IgD-negative memory B cell (primary cell): ENCODE measurements at regions not wholly inside any gene's neighbourhood (a gene's known extent, or its start where the extent isn't known, plus 50 kb on each side); places are given as distances from the start of the nearest gene placed in this dataset.

ENCODE experiments used
- H3K27ac Mint-ChIP-seq, 3 donors: one replicate each; pipeline ENCODE4 v1.8.0; 2020 to 2022; ENCODE audit warnings: mild to moderate bottlenecking in 3 of 3, mixed read lengths in 3 of 3, moderate library complexity in 1 of 3
- H3K27me3 Mint-ChIP-seq: one replicate; pipeline ENCODE4 v1.8.0; 2021; ENCODE audit warnings: mixed read lengths
- H3K36me3 Mint-ChIP-seq: one replicate; pipeline ENCODE4 v1.8.0; 2020; ENCODE audit warnings: mild to moderate bottlenecking, mixed read lengths
- H3K4me1 Mint-ChIP-seq, 3 donors: one replicate each; pipeline ENCODE4 v1.8.0; 2020 to 2022; ENCODE audit warnings: mixed read lengths in 3 of 3, mild to moderate bottlenecking in 1 of 3
- H3K4me3 Mint-ChIP-seq, 4 donors: one replicate each; pipeline ENCODE4 v1.8.0; 2020 to 2022; ENCODE audit warnings: mild to moderate bottlenecking in 4 of 4, mixed read lengths in 4 of 4, moderate library complexity in 3 of 4
- H3K9me3 Mint-ChIP-seq, 3 donors: one replicate each; pipeline ENCODE4 v1.8.0; 2020 to 2021; ENCODE audit warnings: mixed read lengths in 3 of 3, mild to moderate bottlenecking in 1 of 3

DNA sequence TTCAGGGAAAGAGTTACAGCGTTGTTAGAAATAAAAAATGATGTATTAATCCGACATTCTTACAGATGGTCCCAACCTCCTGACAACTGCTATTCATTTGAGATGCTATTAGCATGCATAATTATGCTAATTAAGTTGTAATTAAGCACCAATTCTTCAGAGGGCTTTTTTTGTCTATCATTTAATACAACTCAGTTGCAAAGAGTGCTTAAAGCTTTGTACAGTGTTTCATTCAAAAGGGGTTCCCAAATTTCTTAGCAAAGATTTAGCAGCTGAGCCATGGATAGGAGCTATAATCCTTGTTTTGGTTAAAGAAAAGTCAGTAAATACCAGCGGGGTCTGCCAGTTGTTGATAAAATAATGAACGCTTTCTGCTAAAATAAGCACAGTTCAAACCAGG, 150.7 kb upstream of the DYNLRB2 start:
- no peak overlapping the region for H3K4me3 Mint-ChIP-seq
- no peaks in the 10 kb centered on the region for H3K4me1 Mint-ChIP-seq
- peaks cover 7% of the 10 kb centered on the region for H3K27me3 Mint-ChIP-seq
- peaks cover 2% of the 10 kb centered on the region for H3K36me3 Mint-ChIP-seq
- H3K9me3 Mint-ChIP-seq: no peaks in the 10 kb centered on the region
- H3K27ac Mint-ChIP-seq: no peak overlapping the region

DNA sequence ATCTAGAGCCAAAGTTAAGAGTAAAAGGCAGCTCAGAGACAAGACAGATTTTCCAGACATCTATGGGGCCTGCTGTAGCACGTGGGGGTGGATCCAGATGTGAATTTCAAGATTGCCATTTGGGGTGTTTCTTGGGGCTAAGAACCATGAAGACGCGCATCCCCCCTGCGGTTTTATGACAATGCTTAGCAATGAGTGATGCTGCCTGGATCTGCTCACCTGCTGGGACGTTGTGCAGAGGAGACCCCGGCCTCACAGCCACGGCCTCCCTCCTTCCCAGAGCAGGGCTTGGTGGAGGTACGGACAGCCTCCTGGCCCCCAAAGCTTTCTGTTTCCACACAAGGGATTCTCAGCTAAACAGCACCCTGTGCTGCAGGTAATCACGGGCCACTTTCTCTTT, 151.5 kb upstream of the DYNLRB2 start:
- H3K27ac Mint-ChIP-seq: no peak overlapping the region
- peaks cover 0 to 3% (median 0%) of the 10 kb centered on the region in 3 donors for H3K9me3 Mint-ChIP-seq
- H3K36me3 Mint-ChIP-seq: peaks cover 2% of the 10 kb centered on the region
- H3K27me3 Mint-ChIP-seq: peaks cover 7% of the 10 kb centered on the region
- no peaks in the 10 kb centered on the region for H3K4me1 Mint-ChIP-seq
- no peak overlapping the region for H3K4me3 Mint-ChIP-seq

DNA sequence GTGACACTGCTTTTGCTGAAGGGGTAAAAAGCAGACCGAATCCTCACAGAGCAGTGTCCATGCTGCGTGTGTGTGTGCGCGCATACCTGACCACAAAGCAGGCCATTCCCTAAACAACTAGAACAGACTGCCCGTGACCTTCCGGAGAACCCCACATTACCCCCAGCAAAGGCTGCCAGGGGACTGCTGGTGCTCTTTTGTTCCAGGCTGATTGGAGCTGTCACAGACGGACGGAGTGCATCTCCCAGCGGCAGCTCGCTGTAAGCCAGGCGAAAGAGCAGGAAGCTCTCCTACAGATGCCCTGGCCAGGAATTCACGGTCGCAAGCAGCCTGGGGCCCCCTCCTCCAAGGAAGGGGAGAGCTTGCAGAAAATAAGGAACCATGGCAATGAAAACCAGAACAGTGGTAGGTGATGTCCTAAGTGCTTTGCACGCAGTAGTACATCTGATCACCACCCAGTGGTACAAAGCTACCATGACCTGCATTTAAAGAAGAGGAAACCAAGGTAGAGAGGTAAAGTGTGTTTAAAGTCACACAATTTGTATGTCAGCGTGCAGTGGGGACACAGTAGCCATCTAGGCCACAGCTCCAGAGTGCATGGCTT, 153.4 kb upstream of the DYNLRB2 start:
- no peak overlapping the region for H3K4me3 Mint-ChIP-seq
- no peaks in the 10 kb centered on the region for H3K4me1 Mint-ChIP-seq
- peaks cover 2% of the 10 kb centered on the region for H3K36me3 Mint-ChIP-seq
- peak overlapping the region in 1 of 3 donors; percentile 43 for H3K27ac Mint-ChIP-seq
- peaks cover 7% of the 10 kb centered on the region for H3K27me3 Mint-ChIP-seq
- peaks cover 0 to 3% (median 0%) of the 10 kb centered on the region in 3 donors for H3K9me3 Mint-ChIP-seq

DNA sequence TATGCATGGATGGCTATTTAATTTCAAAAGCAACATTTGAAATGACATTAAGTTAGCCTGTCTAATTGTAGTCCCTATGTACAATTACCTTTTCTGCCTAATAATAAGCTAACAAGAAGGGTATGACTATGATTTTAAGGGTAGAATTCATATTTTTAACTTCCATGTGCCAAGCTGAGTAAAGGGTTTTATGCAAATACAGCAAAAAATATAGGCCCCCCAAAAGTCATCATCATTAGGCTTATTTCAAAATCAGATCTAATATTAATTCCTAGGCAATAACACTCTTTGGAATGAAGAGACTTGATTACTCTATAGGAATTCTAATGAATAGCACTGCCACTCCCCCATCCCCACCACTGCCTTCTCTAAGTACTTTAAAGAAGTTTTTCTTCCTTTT, 155.9 kb upstream of the DYNLRB2 start:
- H3K27ac Mint-ChIP-seq: no peak overlapping the region
- H3K4me1 Mint-ChIP-seq: peaks cover 0 to 4% (median 0%) of the 10 kb centered on the region in 3 donors
- H3K9me3 Mint-ChIP-seq: peaks cover 0 to 3% (median 0%) of the 10 kb centered on the region in 3 donors
- no peak overlapping the region for H3K4me3 Mint-ChIP-seq
- H3K36me3 Mint-ChIP-seq: peaks cover 2% of the 10 kb centered on the region
- peaks cover 5% of the 10 kb centered on the region for H3K27me3 Mint-ChIP-seq

DNA sequence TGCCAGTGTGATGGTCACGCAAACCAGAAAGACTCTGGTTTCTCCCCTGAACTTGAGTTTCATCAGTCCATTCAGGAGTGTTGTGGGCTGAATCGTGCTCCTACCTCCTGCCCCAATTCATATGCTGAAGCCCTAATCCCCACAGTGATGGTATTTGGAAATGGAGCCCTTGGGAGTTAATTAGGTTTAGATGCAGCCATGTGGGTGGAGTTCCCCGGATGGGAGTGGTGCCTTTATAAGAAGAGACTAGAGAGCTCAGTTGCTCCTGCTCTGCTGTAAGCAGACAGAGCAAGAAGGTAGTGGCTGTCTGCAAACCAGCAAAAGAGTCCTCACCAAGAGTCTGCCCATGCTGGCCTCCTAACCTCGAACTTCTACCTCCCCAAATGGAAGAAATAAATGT, 160.3 kb upstream of the DYNLRB2 start:
- Mint-ChIP-seq H3K4me3 (no peak overlapping the region), H3K9me3 (peaks cover 0 to 3% (median 0%) of the 10 kb centered on the region in 3 donors), H3K27ac (no peak overlapping the region), H3K36me3 (peaks cover 2% of the 10 kb centered on the region), H3K27me3 (peaks cover 5% of the 10 kb centered on the region), H3K4me1 (peaks cover 0 to 4% (median 0%) of the 10 kb centered on the region in 3 donors)

DNA sequence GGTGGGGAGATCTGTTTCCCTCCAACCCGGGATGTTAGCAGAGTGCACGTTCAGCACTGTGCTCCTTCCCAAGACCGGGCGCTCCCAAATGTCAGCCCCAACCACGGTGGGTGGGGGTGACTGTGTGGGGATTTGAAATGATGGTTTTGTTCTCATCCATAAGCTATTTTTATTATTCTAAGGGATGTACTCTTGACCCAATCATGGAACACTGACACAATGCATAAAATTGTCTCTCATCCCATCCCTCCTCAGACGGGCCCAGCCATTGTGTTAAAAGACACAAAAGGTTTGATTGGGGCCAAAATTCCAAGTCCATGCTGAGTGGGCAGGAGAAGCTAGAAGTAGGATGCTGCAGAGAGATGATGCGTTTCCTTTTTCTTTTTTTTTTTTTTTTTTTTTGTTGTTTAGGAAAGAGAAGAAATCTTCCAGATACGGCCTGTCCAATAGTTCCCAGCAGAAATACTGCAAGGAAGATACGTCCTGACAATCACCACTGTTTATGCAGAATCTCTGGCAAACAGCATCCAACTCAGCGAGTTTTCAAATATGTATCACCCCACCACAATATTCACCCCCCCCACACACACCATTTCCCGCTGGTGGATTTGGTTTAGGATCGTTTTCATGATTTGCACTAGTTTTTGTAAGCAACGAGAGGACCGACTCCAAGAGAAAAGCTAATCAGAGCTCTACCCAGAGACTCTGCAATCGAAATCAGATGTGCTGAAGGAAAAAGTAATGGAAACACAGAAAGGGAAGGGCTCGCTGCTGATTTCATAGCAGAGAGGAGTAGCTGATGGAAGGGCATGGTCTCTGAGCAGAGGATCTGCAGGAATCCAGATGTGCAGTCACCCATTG, 163.5 kb upstream of the DYNLRB2 start:
- peaks cover 2 to 8% (median 3%) of the 10 kb centered on the region in 3 donors for H3K9me3 Mint-ChIP-seq
- no peak overlapping the region for H3K4me3 Mint-ChIP-seq
- no peaks in the 10 kb centered on the region for H3K36me3 Mint-ChIP-seq
- H3K4me1 Mint-ChIP-seq: peaks cover 0 to 4% (median 0%) of the 10 kb centered on the region in 3 donors
- no peak overlapping the region for H3K27ac Mint-ChIP-seq
- peaks cover 5% of the 10 kb centered on the region for H3K27me3 Mint-ChIP-seq

DNA sequence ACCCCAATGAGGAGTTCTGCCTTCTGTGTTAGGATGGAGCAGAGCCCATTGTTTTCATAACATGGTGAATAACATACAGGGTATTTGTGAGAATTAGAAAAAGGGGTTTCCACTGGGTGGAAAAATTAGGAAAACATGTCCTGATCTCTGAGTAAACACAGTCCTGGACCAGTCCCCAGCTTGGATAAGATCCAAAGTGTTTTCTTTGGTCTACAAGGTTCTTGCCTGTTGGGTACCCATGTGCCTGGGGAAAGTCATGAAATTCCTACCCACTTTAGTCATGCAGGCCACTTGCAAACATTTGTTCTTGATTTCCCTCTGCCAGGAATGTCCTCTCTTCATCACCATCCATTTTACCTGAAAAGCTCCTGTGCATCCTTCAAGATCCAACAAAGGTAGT, 164.8 kb upstream of the DYNLRB2 start:
- H3K27me3 Mint-ChIP-seq: peaks cover 5% of the 10 kb centered on the region
- no peaks in the 10 kb centered on the region for H3K36me3 Mint-ChIP-seq
- H3K4me3 Mint-ChIP-seq: no peak overlapping the region
- peaks cover 2 to 8% (median 3%) of the 10 kb centered on the region in 3 donors for H3K9me3 Mint-ChIP-seq
- no peak overlapping the region for H3K27ac Mint-ChIP-seq
- H3K4me1 Mint-ChIP-seq: peaks cover 0 to under 1% (median 0%) of the 10 kb centered on the region in 3 donors

DNA sequence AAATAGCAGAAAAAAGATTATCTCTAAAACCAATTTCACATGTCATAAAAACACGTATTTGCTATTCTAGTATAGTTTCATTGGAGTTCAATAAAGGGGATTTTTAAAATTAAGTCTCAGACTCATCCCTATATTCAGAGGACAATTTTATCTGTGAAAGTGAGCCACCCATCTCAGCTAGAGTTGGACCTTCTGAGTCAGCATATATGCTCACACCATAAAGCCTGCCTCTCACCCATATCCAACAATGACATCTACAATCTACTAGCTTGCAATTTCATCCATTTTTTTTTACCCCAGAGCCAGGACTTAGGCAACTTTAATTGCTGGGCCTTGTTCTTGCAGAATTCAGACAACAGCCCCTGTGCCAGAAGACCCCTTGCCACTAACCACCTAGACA, 165.3 kb upstream of the DYNLRB2 start:
- peaks cover 5% of the 10 kb centered on the region for H3K27me3 Mint-ChIP-seq
- H3K4me3 Mint-ChIP-seq: no peak overlapping the region
- H3K36me3 Mint-ChIP-seq: no peaks in the 10 kb centered on the region
- peaks cover 2 to 8% (median 3%) of the 10 kb centered on the region in 3 donors for H3K9me3 Mint-ChIP-seq
- H3K27ac Mint-ChIP-seq: no peak overlapping the region
- no peaks in the 10 kb centered on the region for H3K4me1 Mint-ChIP-seq

DNA sequence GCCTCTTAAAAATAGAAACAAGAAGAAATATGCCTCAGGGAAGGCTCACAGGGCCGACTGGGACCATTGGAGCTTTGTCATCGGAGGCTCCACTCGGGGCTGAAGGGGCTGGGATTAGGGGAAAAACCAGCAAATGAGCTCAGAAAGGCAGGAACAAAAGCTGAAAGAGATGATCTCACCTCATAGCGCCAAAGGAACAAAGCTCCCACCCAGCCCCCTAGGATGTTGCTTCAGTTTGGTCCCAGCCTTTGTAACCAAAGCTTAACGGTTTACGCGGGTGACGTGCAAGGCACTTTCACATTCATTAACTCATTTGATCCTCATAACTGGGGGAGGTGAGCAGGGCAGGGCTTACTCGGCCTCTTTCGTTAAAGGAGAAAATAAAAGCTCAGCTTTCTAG, 168.5 kb upstream of the DYNLRB2 start:
- H3K36me3 Mint-ChIP-seq: no peaks in the 10 kb centered on the region

DNA sequence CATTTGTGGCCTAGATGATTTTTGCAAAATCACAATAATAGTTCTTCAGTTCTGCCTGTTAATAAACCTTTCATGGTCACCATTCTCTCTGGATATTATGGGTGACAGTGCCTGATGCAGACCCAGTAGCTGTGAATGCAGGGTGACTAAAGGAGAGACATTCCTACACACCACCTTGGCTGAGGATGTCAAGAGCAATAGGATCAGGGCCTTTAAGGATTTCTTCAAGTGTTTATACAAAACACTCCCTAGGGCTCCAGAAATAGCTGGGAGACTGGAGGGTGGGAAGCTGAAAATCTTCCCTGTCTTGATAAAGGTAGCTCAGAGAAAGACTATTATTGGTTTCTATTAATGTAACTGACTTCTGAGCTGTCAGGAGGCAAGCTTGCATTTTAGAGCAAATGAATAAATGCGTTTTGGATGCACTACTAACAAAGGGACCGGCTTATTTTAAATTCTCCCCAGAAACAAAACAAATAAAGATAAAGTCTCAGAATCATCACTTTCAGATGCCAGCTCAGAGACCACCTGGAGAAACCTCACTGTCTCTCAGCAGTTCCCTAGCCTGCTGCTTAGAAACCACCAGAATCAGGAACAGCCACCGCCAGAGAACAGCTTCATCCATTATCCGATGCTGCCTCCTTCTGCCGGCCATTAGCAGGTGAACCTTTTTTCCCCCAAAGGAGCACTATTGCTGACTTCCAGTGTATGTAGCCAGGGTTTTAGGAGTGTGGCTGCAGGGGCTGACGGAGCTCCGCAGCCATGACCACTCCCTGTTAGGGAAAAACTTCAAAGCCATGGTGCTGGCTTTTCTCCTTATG, 171.4 kb upstream of the DYNLRB2 start:
- H3K27ac Mint-ChIP-seq: no peak overlapping the region
- H3K36me3 Mint-ChIP-seq: no peaks in the 10 kb centered on the region
- peak overlapping the region in 1 of 4 donors; percentile 9 for H3K4me3 Mint-ChIP-seq
- peaks cover 2 to 8% (median 3%) of the 10 kb centered on the region in 3 donors for H3K9me3 Mint-ChIP-seq
- H3K27me3 Mint-ChIP-seq: no peaks in the 10 kb centered on the region
- H3K4me1 Mint-ChIP-seq: no peaks in the 10 kb centered on the region

More for the DNA sequence above, 168.5 kb upstream of the DYNLRB2 start:
- Mint-ChIP-seq H3K27ac (no peak overlapping the region), H3K27me3 (no peaks in the 10 kb centered on the region), H3K9me3 (peaks cover 2 to 8% (median 3%) of the 10 kb centered on the region in 3 donors), H3K4me1 (no peaks in the 10 kb centered on the region), H3K4me3 (no peak overlapping the region)

DNA sequence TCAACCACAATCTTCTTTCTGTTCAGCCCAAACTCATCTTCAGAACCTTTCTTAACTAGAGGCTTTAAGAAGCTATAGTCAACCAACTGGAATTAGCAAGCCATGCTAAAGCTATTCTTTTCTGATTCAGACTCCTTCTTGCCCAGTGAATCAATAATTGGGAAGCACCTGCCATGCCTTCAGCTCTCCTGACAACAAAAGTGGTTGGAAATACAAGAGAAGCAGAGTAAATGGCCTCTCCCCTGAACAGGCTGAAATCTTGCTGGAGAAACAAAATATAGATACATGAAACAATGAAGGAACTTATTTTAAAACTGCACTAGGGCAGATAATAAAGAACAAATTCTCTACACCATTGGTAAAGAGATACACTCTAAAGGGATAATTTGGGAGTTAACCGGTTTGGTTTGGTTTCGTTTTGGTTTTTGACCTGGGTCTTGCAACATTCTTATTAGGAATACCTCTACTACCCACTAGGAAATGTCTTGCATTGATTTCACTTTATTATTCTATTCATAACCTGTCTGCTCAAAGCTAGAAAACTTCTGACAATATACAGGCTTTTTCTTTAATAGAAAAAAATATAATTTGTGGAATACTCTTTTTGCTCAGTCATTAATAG, 173.6 kb upstream of the DYNLRB2 start:
- Mint-ChIP-seq H3K27me3 (peaks cover 2% of the 10 kb centered on the region), H3K4me1 (no peaks in the 10 kb centered on the region), H3K9me3 (peaks cover 0 to 2% (median 0%) of the 10 kb centered on the region in 3 donors), H3K27ac (no peak overlapping the region), H3K36me3 (no peaks in the 10 kb centered on the region), H3K4me3 (no peak overlapping the region)

DNA sequence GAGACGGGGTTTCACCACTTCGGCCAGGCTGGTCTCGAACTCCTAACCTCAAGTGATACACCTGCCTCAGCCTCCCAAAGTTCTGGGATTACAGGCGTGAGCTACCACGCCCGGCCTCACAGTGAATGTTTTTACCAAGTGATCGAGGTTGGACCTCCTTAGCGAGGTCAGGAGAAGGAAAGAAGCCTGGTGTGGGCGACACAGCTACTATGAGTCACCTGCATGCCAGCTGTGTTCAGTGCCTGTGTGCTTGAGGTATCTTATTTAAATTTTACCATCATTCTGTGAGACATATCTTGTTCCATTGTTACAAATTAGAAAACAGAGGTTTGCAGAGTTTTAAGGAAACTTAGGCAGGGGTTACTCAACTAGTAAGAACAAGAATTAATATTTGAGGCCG, 174.8 kb upstream of the DYNLRB2 start:
- no peaks in the 10 kb centered on the region for H3K36me3 Mint-ChIP-seq
- H3K27me3 Mint-ChIP-seq: peaks cover 2% of the 10 kb centered on the region
- H3K9me3 Mint-ChIP-seq: peaks cover 0 to 3% (median 0%) of the 10 kb centered on the region in 3 donors
- no peak overlapping the region for H3K4me3 Mint-ChIP-seq
- no peaks in the 10 kb centered on the region for H3K4me1 Mint-ChIP-seq
- H3K27ac Mint-ChIP-seq: no peak overlapping the region

DNA sequence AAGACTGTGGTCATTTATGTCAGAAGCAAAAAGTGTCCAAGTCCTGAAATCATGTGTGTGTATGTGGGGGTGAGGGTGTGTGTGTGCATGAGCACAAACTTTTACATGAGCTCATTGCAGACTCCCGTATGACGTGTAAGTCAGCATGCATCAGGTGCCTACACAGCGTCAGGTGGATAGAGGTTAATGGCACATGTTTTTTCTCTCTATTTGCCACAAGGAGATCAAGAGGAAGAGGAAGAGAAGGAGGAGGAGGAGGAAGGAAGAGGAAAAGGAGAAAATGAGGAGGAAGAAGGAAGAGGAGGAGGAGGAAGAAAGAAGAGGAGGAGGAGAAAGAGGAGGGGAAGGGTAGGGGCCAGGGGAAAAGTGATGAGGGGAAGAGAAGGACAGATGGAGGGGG, 178.0 kb upstream of the DYNLRB2 start:
- no peaks in the 10 kb centered on the region for H3K4me1 Mint-ChIP-seq
- peaks cover 0 to 8% (median 3%) of the 10 kb centered on the region in 3 donors for H3K9me3 Mint-ChIP-seq
- no peak overlapping the region for H3K27ac Mint-ChIP-seq
- peaks cover 1% of the 10 kb centered on the region for H3K36me3 Mint-ChIP-seq
- peaks cover 2% of the 10 kb centered on the region for H3K27me3 Mint-ChIP-seq
- H3K4me3 Mint-ChIP-seq: no peak overlapping the region

DNA sequence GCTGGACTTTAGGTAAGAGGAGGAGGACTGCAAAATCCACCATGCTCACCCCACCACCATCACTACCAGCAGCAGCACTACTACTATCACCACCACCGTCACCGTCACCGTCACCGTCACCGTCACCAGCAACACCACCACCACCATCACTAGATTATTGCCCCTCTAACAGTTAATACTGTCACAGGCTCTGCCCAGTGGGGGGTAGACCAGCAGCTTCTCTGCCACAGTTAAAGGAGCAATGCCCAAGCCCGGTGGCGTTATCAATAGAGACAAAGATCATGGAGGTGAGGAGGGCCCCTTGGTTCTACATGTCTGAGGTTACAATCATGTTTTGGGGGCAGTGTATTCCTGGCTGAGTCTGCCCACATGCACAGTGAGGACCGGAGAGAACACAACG, 184.4 kb upstream of the DYNLRB2 start:
- peaks cover 4% of the 10 kb centered on the region for H3K27me3 Mint-ChIP-seq
- H3K9me3 Mint-ChIP-seq: peaks cover 0 to 8% (median 3%) of the 10 kb centered on the region in 3 donors
- no peak overlapping the region for H3K27ac Mint-ChIP-seq
- no peak overlapping the region for H3K4me3 Mint-ChIP-seq
- no peaks in the 10 kb centered on the region for H3K4me1 Mint-ChIP-seq
- peaks cover 1% of the 10 kb centered on the region for H3K36me3 Mint-ChIP-seq
